GM12874 (cell line): ENCODE measurements at regions not wholly inside any gene's neighbourhood (a gene's known extent, or its start where the extent isn't known, plus 50 kb on each side); places are given as distances from the start of the nearest gene placed in this dataset.

ENCODE experiments used
- CTCF ChIP-seq: IDR thresholded peaks from 2 replicates; pipeline ENCODE4 v1.5.1; 2011; ENCODE audit warnings: low read depth, mild to moderate bottlenecking, control low read depth, low read length, moderate library complexity; ENCODE audit not compliant: insufficient read depth

- no peak for TF ChIP-seq CTCF
Measured at GRCh38 chr3:28188686-28189085, 52.7 kb upstream of the CMC1 start.

GRCh38 chr3:28191363-28191762, 50.1 kb upstream of the CMC1 start:
- no peak for TF ChIP-seq CTCF
